Stimulated activated CD8-positive, alpha-beta memory T cell treated with anti-CD3 and anti-CD28 coated beads, Interleukin-4, amount 100 ng/mL, for 1 hour (primary cell): ENCODE measurements at regions not wholly inside any gene's neighbourhood (a gene's known extent, or its start where the extent isn't known, plus 50 kb on each side); places are given as distances from the start of the nearest gene placed in this dataset.

Experiments used
- DNase-seq, 2 donors: peaks; one replicate each; pipeline ENCODE4 v3.0.0-alpha.2; 2020; ENCODE audit warnings: low read depth in 2 of 2, low spot score in 1 of 2

DNA sequence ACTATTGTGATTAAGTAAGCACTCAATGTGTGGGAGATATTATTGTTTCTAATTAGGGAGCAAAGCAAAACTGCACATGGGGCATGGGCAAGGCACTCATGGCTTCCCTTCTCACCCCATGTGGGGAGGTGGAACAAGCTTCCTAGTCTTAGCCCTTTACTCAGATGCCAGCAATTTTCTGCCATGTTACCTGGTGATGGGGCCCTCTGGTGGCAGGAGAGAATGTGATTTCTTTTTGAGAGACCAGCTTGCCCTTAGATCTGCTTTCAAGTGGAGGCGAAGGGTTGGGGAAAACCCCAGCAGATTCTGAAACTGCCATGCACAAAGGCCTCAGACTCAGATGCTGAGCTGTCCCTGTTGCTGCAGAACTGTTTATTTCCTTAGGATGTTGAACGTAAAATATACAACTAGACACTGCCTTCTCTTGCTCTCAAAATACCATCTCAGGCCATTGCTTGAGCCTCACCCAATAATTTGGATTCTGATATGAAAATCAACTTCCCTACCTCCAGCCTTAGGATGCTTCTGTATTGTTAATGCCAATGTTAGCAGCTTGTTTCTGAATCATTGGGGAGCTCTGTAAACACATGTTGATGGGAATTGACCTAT is 130.2 kb upstream of the TPRG1 start:
- peak; percentile 33 to 45 for DNase-seq

GRCh38 chr3:189042832-189043231 is 128.9 kb upstream of the TPRG1 start:
- no peak for DNase-seq

DNA sequence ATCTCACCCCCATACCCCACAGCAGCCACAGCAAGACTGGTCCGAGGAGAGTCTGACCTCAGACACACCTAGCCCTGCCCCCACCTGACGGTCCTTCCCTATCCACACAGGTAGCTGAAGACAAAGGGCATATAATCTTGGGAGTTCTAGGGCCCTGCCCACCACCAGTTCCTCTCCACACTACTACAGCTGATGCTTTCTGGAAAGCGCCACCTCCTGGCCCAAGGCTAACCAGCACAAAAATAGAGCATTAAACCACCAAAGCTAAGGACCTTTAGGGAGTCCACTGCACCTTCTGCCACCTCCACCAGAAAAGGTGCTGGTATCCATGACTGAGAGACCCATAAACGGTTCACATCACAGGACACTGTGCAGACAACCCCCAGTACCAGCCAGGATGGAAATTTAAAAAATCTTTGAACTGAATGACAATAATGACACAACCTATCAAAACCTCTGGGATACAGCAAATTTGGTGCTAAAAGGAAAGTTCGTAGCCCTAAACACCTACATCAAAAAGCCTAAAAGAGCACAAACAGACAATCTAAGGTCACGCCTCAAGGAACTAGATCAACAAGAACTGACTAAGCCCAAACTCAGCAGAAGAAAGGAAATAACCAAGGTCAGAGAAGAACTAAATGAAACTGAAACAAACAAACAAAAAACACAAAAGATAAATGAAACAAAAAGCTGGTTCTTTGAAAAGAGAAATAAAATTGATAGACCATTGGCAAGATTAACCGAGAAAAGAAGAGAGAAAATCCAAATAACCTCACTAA is 122.1 kb upstream of the TPRG1 start:
- no peak for DNase-seq

DNA sequence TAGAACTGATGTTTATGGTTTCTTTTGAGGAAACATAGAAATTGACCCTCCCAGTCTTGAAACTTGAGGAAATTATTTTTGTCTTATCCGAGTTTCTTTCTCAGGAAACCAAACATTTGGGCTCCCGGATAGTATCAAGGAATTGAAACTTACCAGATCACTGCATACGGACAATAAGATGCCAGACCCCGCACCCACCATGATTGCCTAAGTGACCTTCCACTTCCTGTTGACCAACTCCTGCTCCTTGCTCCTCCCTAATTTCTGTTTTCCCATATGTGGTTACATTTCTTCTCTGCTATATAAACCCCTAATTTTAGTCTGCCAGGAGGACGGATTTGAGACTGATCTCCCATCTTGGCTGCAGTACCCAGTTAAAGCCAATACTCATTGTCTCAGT is 118.4 kb upstream of the TPRG1 start:
- no peak for DNase-seq

DNA sequence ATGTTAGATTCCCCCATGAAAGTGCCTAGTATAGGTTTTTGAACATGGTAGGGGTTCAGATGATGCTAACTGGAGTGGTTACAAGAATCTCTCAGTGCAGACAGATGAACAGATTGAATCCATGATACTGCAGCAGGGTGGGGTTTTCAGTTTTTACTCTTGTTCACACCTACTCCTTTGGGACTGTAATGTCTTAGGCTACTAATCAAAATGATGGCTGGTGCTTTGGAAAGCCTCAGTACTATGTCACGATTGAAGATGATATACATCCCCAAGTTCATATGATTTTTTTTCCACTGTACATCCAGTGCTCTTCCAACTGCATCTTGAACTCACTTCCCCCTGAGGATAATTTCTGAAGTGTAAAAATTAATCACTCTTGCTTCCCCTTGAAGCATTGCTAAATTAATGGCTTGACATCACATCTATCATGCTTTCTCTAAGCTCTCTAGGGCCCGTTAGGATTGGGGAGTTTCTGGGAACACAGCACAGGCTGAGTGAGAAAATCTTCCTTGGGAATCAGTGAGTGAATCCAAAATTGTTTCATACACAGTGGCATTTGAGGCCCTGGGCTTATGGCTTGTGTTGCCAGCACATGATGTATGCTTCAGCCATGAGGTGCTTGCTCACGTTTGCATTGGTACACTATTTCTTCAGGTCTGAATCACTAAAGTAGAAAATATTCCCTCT is 115.0 kb upstream of the TPRG1 start:
- DNase-seq: no peak

GRCh38 chr3:189057369-189057768 is 114.4 kb upstream of the TPRG1 start:
- DNase-seq: no peak

DNA sequence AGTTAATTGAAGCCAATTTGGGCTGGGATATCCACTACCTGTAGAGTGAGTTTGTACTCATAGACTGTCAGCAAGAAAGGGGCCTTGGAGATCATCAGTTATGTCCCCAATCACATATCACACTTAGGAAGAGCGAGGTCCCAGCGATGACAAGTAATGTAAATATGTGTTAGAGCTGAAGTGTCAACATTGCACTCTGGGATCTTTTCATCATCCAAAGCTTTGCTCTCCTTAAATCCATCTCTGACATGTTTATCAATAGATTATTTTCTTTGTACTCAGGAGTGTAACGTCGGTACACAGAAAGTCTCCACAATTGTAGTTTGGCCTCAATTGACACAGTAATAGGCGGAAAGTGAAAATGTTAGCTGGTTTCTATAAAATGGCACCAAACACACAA is 113.7 kb upstream of the TPRG1 start:
- no peak for DNase-seq

- DNase-seq: no peak
Measured at GRCh38 chr3:189070965-189071364, 100.8 kb upstream of the TPRG1 start.

GRCh38 chr3:189071446-189071845 is 100.3 kb upstream of the TPRG1 start:
- no peak for DNase-seq

GRCh38 chr3:189076449-189076848 is 95.3 kb upstream of the TPRG1 start:
- no peak for DNase-seq

GRCh38 chr3:189080745-189081144 is 91.0 kb upstream of the TPRG1 start:
- DNase-seq: no peak

DNA sequence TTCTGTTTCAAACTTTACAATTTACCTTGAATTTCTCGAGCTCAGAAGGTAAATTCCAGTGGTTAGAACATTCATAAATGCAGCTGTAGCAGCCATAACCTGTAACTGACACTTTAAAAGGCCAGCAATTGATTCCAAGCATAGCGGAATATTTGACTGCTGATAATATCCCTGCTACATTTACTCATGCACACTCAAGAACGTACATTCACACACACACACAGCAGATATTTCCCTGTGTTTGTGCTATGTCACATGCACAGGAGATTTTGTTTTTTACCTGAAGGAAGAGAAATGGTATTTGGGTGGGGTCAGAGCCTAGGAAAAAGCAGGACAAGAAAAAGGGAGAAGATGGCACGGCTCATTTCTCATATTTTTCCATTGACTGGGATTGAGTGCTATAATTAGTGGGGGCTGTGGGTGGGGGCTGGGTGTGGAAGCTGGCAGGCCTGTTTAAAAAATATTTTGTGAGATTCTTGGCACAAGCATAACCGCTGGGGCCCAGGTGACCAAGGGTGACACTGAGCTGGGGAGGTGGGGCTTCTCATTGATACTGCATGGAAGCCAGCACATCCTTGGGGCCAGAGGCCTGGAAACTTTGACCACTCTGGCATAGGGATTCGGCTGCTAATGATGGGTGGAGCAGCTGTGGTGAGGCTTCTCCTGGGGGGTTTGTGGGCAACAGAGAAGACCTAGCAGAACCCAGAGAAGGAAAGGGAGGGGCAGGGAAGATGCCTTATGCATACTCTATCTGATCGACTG is 88.9 kb upstream of the TPRG1 start:
- DNase-seq: no peak

DNA sequence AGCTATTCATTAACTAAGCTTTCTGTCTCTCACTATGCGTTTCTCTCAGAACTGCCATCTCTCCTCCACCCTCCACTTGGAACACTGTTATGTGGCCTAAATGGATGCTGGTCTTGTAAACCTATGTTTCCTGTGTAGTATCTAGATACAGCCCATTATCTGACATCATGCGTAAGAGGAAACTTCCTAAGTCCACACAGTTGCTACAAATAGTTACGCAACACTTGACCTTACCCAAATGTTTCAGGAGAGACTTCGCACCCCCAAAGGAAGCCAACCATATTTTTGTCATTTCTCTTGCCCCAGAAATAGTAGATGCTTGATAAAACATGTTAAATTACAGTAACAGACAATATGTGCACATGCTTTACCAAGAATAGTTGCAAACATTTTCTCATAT is 87.2 kb upstream of the TPRG1 start:
- no peak for DNase-seq

DNA sequence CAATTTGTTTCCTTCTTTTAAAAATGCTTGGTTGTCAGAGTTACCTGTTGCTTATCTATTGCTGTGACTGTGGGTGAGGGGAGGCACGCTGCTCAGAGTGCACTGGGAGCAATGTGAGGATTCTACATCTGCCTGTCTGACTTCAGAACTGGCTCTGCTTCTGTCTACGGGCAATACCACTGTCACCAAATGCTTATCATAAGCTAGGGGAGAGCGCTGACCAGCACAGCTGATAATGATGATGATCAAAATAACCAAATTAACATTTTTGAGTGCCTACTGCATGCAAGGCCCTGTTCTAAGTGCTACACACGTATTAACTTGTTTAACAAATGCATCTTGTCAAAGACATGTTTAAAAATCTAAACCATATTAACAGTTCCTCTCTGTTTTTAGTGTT is 79.2 kb upstream of the TPRG1 start:
- no peak for DNase-seq

- DNase-seq: no peak
Measured at GRCh38 chr3:189094539-189094938, 77.2 kb upstream of the TPRG1 start.

DNA sequence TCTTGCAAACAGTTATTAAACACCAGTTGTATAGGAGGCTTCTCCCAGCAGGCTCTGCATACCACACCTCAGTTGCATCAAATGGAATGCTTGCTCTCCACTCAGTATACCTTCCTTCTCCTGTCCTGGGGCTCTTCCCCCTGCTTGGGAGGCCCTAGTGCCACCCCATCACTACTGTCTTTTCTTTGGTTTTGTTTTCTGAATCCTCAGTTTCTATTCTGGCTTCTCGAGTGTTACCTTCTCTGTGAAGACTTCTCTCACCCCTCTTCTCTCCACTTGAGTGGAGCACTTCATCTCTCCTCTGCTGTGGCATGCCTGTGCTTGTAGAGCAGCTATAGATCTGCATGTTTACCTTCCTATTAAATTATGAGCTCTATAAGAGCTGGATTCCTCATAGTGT is 75.7 kb upstream of the TPRG1 start:
- no peak for DNase-seq

- no peak for DNase-seq
Measured at GRCh38 chr3:189099031-189099471, 72.7 kb upstream of the TPRG1 start.

GRCh38 chr3:189099505-189100290 is 72.1 kb upstream of the TPRG1 start:
- no peak for DNase-seq

- DNase-seq: no peak
Measured at GRCh38 chr3:189100866-189101265, 70.9 kb upstream of the TPRG1 start.

- DNase-seq: no peak
Measured at GRCh38 chr3:189101594-189101993, 70.2 kb upstream of the TPRG1 start.

GRCh38 chr3:189103208-189103607 is 68.6 kb upstream of the TPRG1 start:
- no peak for DNase-seq
